ENCODE measurements at regions not wholly inside any gene's neighbourhood (a gene's known extent, or its start where the extent isn't known, plus 50 kb on each side); places are given as distances from the start of the nearest gene placed in this dataset.
A peak's percentile ranks its signal among the peaks of the same experiment; 100 is the strongest.

DNA sequence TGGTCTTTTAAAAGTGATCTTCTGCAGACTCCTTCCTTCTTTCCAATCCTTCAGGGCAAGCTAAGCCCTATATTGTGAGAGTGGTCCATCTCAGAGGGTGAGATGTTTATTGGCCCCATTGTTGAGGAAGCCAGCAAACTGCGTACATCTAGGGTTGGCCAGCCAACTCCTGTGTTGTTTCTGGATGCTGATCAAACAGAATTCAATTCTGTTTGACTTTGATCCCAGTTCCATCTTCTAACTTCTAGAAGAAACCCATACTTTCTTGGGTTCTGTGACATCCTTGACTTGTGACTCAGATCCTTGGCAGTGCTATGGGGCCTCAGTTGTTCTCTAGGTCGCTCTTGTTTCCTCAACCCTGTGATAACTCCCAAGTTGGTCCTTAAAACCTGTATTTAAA lies 116.2 kb downstream of the LSMEM1 start:
- Histone ChIP-seq H3K9me3 (peaks cover 0 to under 1% of the 10 kb centered on the region in 2 donors), H3K27me3 (no peaks in the 10 kb centered on the region), H3K27ac (peak overlapping the region in 1 of 2 donors; percentile 24), H3K4me1 (peaks cover 0 to 5% of the 10 kb centered on the region in 2 donors), H3K36me3 (no peaks in the 10 kb centered on the region), H3K4me3 (no peak overlapping the region)
- DNase-seq = no peak
- no peak for TF ChIP-seq POLR2A (IDR thresholded peaks at IDR 0.05)
- TF ChIP-seq, protein P1, sequence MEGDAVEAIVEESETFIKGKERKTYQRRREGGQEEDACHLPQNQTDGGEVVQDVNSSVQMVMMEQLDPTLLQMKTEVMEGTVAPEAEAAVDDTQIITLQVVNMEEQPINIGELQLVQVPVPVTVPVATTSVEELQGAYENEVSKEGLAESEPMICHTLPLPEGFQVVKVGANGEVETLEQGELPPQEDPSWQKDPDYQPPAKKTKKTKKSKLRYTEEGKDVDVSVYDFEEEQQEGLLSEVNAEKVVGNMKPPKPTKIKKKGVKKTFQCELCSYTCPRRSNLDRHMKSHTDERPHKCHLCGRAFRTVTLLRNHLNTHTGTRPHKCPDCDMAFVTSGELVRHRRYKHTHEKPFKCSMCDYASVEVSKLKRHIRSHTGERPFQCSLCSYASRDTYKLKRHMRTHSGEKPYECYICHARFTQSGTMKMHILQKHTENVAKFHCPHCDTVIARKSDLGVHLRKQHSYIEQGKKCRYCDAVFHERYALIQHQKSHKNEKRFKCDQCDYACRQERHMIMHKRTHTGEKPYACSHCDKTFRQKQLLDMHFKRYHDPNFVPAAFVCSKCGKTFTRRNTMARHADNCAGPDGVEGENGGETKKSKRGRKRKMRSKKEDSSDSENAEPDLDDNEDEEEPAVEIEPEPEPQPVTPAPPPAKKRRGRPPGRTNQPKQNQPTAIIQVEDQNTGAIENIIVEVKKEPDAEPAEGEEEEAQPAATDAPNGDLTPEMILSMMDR (IDR thresholded peaks at IDR 0.05) = no peak
- intact Hi-C loops (cut with DNase I; ENCODE audit: low total_unique reads) = no loop called here

DNA sequence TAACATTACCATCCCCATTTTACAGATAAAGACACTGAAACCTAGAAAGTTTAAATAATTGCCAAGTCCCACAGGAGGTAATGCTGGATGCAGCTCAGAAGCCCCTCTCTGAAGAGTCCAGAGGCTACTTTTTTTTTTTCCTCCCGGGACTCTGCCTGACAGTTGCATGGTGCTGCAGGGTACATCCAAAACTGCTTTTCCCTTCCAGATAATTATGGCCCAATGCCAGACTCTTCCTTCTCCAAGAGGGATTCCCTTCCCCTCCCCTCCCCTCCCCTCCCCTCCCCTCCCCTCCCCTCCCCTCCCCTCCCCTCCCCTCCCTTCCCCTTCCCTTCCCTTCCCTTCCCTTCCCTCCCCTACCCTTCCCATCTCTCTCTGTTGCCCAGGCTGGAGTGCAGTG lies 122.9 kb downstream of the LSMEM1 start:
- Histone ChIP-seq H3K36me3 (no peaks in the 10 kb centered on the region), H3K4me3 (no peak overlapping the region), H3K27ac (no peak overlapping the region), H3K4me1 (no peaks in the 10 kb centered on the region), H3K9me3 (peaks cover 0 to 6% of the 10 kb centered on the region in 2 donors), H3K27me3 (no peaks in the 10 kb centered on the region)
- intact Hi-C loops (cut with DNase I; ENCODE audit: low total_unique reads) = no loop called here
- TF ChIP-seq, protein P1 (IDR thresholded peaks at IDR 0.05) = no peak
- TF ChIP-seq POLR2A (IDR thresholded peaks at IDR 0.05) = no peak
- DNase-seq = no peak

DNA sequence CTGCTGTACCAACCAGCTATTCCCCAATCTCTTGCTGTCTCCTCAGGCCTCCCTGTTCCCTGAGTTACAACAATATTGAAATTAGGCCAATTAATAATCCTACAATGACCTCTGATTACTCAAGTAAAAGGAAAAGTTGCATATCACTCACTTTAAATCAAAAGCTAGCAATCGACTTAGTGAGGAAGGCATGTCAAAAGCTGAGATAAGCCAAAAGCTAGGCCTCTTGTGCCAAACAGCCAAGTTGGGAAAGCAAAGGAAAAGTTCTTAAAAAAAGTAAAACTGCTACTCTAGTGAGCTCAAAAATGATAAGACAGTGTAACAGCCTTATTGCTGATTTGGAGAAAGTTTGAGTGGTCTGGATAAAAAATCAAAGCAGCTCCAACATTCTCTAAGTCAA lies 129.8 kb downstream of the LSMEM1 start:
- Histone ChIP-seq H3K4me1 (no peaks in the 10 kb centered on the region), H3K9me3 (no peaks in the 10 kb centered on the region), H3K4me3 (no peak overlapping the region), H3K36me3 (no peaks in the 10 kb centered on the region), H3K27ac (no peak overlapping the region), H3K27me3 (no peaks in the 10 kb centered on the region)
- TF ChIP-seq, protein P1 (IDR thresholded peaks at IDR 0.05) = no peak
- no peak for TF ChIP-seq POLR2A (IDR thresholded peaks at IDR 0.05)
- intact Hi-C loops (cut with DNase I; ENCODE audit: low total_unique reads) = no loop called here
- DNase-seq = no peak

DNA sequence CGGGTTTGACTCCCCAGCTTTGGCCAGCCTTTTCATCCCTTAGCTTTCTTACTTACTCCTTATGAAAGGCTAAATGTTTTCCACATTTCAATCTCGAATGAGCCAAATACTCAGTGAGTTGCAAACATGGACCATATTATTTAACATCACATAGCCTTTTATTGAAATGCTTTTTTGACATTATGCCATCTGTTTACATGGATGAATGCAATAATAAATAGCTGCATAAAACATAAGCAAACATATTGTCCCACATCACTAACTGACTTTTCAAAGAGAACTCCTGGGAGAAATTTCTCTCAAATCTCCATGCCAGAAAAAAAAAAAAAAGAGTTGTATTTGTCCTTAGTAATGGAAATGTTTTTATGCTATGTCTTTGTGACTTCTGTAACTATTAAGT lies 134.9 kb downstream of the LSMEM1 start:
- H3K27me3 ChIP-seq = no peaks in the 10 kb centered on the region
- H3K4me3 ChIP-seq = no peak overlapping the region
- no peaks in the 10 kb centered on the region for H3K4me1 ChIP-seq
- intact Hi-C loops (cut with DNase I; ENCODE audit: low total_unique reads) = no loop called here
- DNase-seq = no peak
- no peak overlapping the region for H3K27ac ChIP-seq
- no peaks in the 10 kb centered on the region for H3K36me3 ChIP-seq
- TF ChIP-seq, protein P1 (IDR thresholded peaks at IDR 0.05) = no peak
- no peak for TF ChIP-seq POLR2A (IDR thresholded peaks at IDR 0.05)
- H3K9me3 ChIP-seq = no peaks in the 10 kb centered on the region

DNA sequence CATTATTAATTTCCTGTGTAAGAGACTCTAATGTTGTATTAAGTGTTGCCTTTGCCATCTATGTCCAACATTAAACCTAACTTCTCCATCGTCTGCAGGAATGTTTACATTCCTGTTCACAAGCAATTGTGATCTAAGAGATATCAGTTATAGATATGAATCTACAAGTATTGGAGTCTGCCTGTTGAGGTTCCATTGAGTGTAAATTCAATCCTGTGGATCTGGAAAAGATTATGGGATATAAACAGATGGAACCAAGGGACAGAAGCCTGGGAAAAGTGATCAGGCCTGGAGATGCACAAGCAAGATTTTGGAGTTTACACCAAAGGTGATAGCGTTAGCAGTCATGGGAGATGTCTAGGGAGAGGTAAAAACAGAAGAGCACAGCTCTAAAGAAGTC lies 135.5 kb downstream of the LSMEM1 start:
- H3K4me3 ChIP-seq = no peak overlapping the region
- H3K4me1 ChIP-seq = no peaks in the 10 kb centered on the region
- no peaks in the 10 kb centered on the region for H3K36me3 ChIP-seq
- DNase-seq = no peak
- H3K27ac ChIP-seq = no peak overlapping the region
- H3K9me3 ChIP-seq = no peaks in the 10 kb centered on the region
- no peaks in the 10 kb centered on the region for H3K27me3 ChIP-seq
- intact Hi-C loops (cut with DNase I; ENCODE audit: low total_unique reads) = no loop called here
- TF ChIP-seq, protein P1 (IDR thresholded peaks at IDR 0.05) = no peak
- no peak for TF ChIP-seq POLR2A (IDR thresholded peaks at IDR 0.05)

Data from uterus (tissue), 3 donors.